T47D (cell line): ENCODE measurements at regions not wholly inside any gene's neighbourhood (a gene's known extent, or its start where the extent isn't known, plus 50 kb on each side); places are given as distances from the start of the nearest gene placed in this dataset.
A peak's percentile ranks its signal among the peaks of the same experiment; 100 is the strongest.
"Not testable (repeated sequence)": the region's sequence is repeated elsewhere in the genome, so short reads cannot be mapped to it uniquely, and the experiment has no call there.

ENCODE experiments used
- DNase-seq, 2 experiments: peaks; one replicate each; pipeline versions ENCODE4 v3.0.0 to v3.0.0-alpha.2; 2011 to 2012; ENCODE audit warnings: low read depth in 1 of 2, low spot score in 1 of 2
- JUND ChIP-seq: IDR thresholded peaks from 2 replicates; pipeline ENCODE4 v1.6.1; 2012; ENCODE audit warnings: low read depth
- in situ Hi-C: cut with HindIII; loops from 2 replicates; pipeline ENCODE4 v1.10.0; 2016; ENCODE audit warnings: low sequenced_read_pairs, low pct_unique_long_range_greater_than_20kb

GRCh38 chr3:130800829-130801228 is 54.2 kb upstream of the PIK3R4 start:
- in situ Hi-C loops, result no loop called here
- DNase-seq, result peak in 1 of 2 experiments; percentile 64
- TF ChIP-seq JUND, result no peak

- no peak for TF ChIP-seq JUND
- in situ Hi-C loops, result no loop called here
- no peak for DNase-seq
Measured at GRCh38 chr3:130801473-130801872, 54.8 kb upstream of the PIK3R4 start.

- TF ChIP-seq JUND, result no peak
- in situ Hi-C loops, result no loop called here
- no peak for DNase-seq
Measured at GRCh38 chr3:130811557-130811956, 64.9 kb upstream of the PIK3R4 start.

- in situ Hi-C loops, result no loop called here
- TF ChIP-seq JUND, result no peak
Measured at GRCh38 chr3:130814691-130815472, 68.3 kb upstream of the PIK3R4 start.

GRCh38 chr3:130816561-130817445 is 70.2 kb upstream of the PIK3R4 start:
- in situ Hi-C loops, result no loop called here
- no peak for DNase-seq
- TF ChIP-seq JUND, result no peak

More at GRCh38 chr3:130814691-130815472, 68.3 kb upstream of the PIK3R4 start:
- DNase-seq, result no peak

GRCh38 chr3:130818066-130818465 is 71.4 kb upstream of the PIK3R4 start:
- DNase-seq, in situ Hi-C loops: not testable (repeated sequence)

- TF ChIP-seq JUND, result no peak
- peak in 1 of 2 experiments; percentile 40 for DNase-seq
- in situ Hi-C loops, result no loop called here
Measured at GRCh38 chr3:130820976-130821375, 72.9 kb upstream of the ATP2C1 start.

- DNase-seq, result no peak
- in situ Hi-C loops, result no loop called here
- TF ChIP-seq JUND, result no peak
Measured at GRCh38 chr3:130821806-130822205, 72.1 kb upstream of the ATP2C1 start.

- no peak for TF ChIP-seq JUND
- in situ Hi-C loops, result no loop called here
- DNase-seq, result no peak
Measured at GRCh38 chr3:130823241-130823884, 70.5 kb upstream of the ATP2C1 start.

- TF ChIP-seq JUND, result no peak
- in situ Hi-C loops, result no loop called here
- no peak for DNase-seq
Measured at GRCh38 chr3:130823996-130824395, 69.9 kb upstream of the ATP2C1 start.

GRCh38 chr3:130825762-130826299 is 68.1 kb upstream of the ATP2C1 start:
- in situ Hi-C loops, result no loop called here
- DNase-seq, result no peak
- TF ChIP-seq JUND, result no peak

- no peak for TF ChIP-seq JUND
- in situ Hi-C loops, result no loop called here
- DNase-seq, result no peak
Measured at GRCh38 chr3:130826516-130827182, 67.2 kb upstream of the ATP2C1 start.
